ENCODE measurements at regions not wholly inside any gene's neighbourhood (a gene's known extent, or its start where the extent isn't known, plus 50 kb on each side); places are given as distances from the start of the nearest gene placed in this dataset.

DNA sequence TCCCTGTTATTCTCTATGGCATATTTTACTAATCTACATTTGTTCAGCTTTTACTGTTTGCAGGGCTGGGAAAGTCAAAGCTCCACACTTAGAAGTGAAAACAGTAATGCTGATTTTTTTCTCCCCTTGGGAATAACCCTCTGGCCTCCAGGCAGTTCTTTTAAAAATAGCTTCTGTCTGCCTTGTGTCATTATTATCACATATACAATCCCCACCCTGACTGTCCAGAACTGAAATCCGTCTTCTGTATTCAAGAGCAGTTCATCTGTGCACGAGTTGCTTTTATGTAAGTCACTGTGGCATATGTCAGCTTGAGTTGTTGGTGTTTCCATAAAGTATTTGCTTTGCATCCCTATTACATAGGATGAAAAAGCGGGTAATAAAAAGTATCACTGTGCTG, 1221.1 kb upstream of the CELF2 start:
- TF ChIP-seq CTCF (IDR thresholded peaks at IDR 0.05; ENCODE audit: low read depth, low read length, missing input control) (no peak), EGR1 (IDR thresholded peaks at IDR 0.05; ENCODE audit: low read depth in 2 of 2) (no peak), FOXA2 (IDR thresholded peaks at IDR 0.05) (no peak)
- TF ChIP-seq, protein P1, sequence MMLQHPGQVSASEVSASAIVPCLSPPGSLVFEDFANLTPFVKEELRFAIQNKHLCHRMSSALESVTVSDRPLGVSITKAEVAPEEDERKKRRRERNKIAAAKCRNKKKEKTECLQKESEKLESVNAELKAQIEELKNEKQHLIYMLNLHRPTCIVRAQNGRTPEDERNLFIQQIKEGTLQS (IDR thresholded peaks at IDR 0.05): no peak
- H3K27ac ChIP-seq (ENCODE audit: low read depth in 1 of 2, low read length in 2 of 2): no peak overlapping the region
- no peak overlapping the region for H3K4me3 ChIP-seq (ENCODE audit: low read depth in 1 of 3, low read length in 3 of 3)
- no peak for DNase-seq (ENCODE audit: low spot score)
- WGBS: 63% methylated on average over 3 of the region's 3 CpGs
- H3K4me1 ChIP-seq (ENCODE audit: control insufficient read depth in 4 of 4, insufficient read depth in 4 of 4, low read length in 3 of 4): no peaks in the 10 kb centered on the region
- no peaks in the 10 kb centered on the region for H3K36me3 ChIP-seq (ENCODE audit: control insufficient read depth in 4 of 4, insufficient read depth in 3 of 4, low read depth in 1 of 4, low read length in 3 of 4)
- no peak overlapping the region for H3K9ac ChIP-seq (ENCODE audit: low read depth in 1 of 2, low read length in 2 of 2)
- H3K27me3 ChIP-seq (ENCODE audit: control insufficient read depth in 4 of 4, insufficient read depth in 4 of 4, low read length in 3 of 4): no peaks in the 10 kb centered on the region
- no peaks in the 10 kb centered on the region for H3K9me3 ChIP-seq (ENCODE audit: control insufficient read depth in 4 of 4, low read length in 3 of 4)

- 42% methylated on average over 1 of the region's 1 CpG for WGBS
- no peaks in the 10 kb centered on the region for H3K9me3 ChIP-seq (ENCODE audit: control insufficient read depth in 4 of 4, low read length in 3 of 4)
- H3K9ac ChIP-seq (ENCODE audit: low read depth in 1 of 2, low read length in 2 of 2): no peak overlapping the region
- no peaks in the 10 kb centered on the region for H3K27me3 ChIP-seq (ENCODE audit: control insufficient read depth in 4 of 4, insufficient read depth in 4 of 4, low read length in 3 of 4)
- DNase-seq (ENCODE audit: low spot score): no peak
- H3K36me3 ChIP-seq (ENCODE audit: control insufficient read depth in 4 of 4, insufficient read depth in 3 of 4, low read depth in 1 of 4, low read length in 3 of 4): no peaks in the 10 kb centered on the region
- H3K4me3 ChIP-seq (ENCODE audit: low read depth in 1 of 3, low read length in 3 of 3): no peak overlapping the region
- H3K27ac ChIP-seq (ENCODE audit: low read depth in 1 of 2, low read length in 2 of 2): no peak overlapping the region
- no peak for TF ChIP-seq NR2F2 (IDR thresholded peaks at IDR 0.05)
- no peak for TF ChIP-seq HNF4A (conservative IDR thresholded peaks at IDR 0.05)
- TF ChIP-seq FOXA1 (IDR thresholded peaks at IDR 0.05): no peak
- TF ChIP-seq JUND (IDR thresholded peaks at IDR 0.05): no peak
- no peak for TF ChIP-seq HNF4G (IDR thresholded peaks at IDR 0.05)
- no peak for TF ChIP-seq GABPA (IDR thresholded peaks at IDR 0.05 in 1 of 2, conservative IDR thresholded peaks at IDR 0.05 in 1 of 2)
- TF ChIP-seq CTCF (IDR thresholded peaks at IDR 0.05; ENCODE audit: low read depth, low read length, missing input control): no peak
- no peak for TF ChIP-seq ZBTB33 (IDR thresholded peaks at IDR 0.05)
- TF ChIP-seq REST (IDR thresholded peaks at IDR 0.05): no peak
- TF ChIP-seq, protein P2, sequence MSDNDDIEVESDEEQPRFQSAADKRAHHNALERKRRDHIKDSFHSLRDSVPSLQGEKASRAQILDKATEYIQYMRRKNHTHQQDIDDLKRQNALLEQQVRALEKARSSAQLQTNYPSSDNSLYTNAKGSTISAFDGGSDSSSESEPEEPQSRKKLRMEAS (IDR thresholded peaks at IDR 0.05): no peak
- no peak for TF ChIP-seq SP1 (IDR thresholded peaks at IDR 0.05)
- no peak for TF ChIP-seq FOXA2 (IDR thresholded peaks at IDR 0.05)
- no peak for TF ChIP-seq TAF1 (conservative IDR thresholded peaks at IDR 0.05)
- TF ChIP-seq YY1 (IDR thresholded peaks at IDR 0.05): no peak
- no peak for TF ChIP-seq RAD21 (IDR thresholded peaks at IDR 0.05)
- TF ChIP-seq, protein P1 (IDR thresholded peaks at IDR 0.05): no peak
- TF ChIP-seq EGR1 (IDR thresholded peaks at IDR 0.05; ENCODE audit: low read depth in 2 of 2): no peak
- no peaks in the 10 kb centered on the region for H3K4me1 ChIP-seq (ENCODE audit: control insufficient read depth in 4 of 4, insufficient read depth in 4 of 4, low read length in 3 of 4)
Observed at GRCh38 chr10:9800011-9800410, 1217.7 kb upstream of the CELF2 start.
